Activated CD4-positive, alpha-beta T cell treated with anti-CD3 and anti-CD28 coated beads for 36 hours (primary cell): ENCODE measurements at regions not wholly inside any gene's neighbourhood (a gene's known extent, or its start where the extent isn't known, plus 50 kb on each side); places are given as distances from the start of the nearest gene placed in this dataset.

Experiments
- ATAC-seq: fragments of 200-7000 bp; cut with Tn5 transposase; one replicate; pipeline ENCODE4 v1.10.0; 2021; ENCODE audit warnings: mild to moderate bottlenecking, moderate library complexity
- CTCF ChIA-PET: fragments of 350-600 bp; sonication (Branson Sonifier 250); formaldehyde crosslinking; loops from one replicate; lab custom pipeline; 2021; ENCODE audit warnings: antibody characterized with exemption; lab: Charles Lee
- POLR2A ChIA-PET: fragments of 350-600 bp; sonication (Branson Sonifier 250); formaldehyde crosslinking; loops from one replicate; lab custom pipeline; 2021; ENCODE audit warnings: antibody characterized with exemption, inconsistent platforms; lab: Charles Lee
- DNase-seq: peaks from one replicate; pipeline ENCODE4 v3.0.0-alpha.2; 2020
- H3K27ac Mint-ChIP-seq: one replicate; pipeline ENCODE4 v1.8.0; 2021; ENCODE audit warnings: mixed read lengths
- H3K27me3 Mint-ChIP-seq: one replicate; pipeline ENCODE4 v1.8.0; 2021; ENCODE audit warnings: mixed read lengths
- H3K36me3 Mint-ChIP-seq: one replicate; pipeline ENCODE4 v1.8.0; 2021; ENCODE audit warnings: low read depth, mixed read lengths
- H3K4me1 Mint-ChIP-seq: one replicate; pipeline ENCODE4 v1.8.0; 2021; ENCODE audit warnings: mixed read lengths
- H3K4me3 Mint-ChIP-seq: one replicate; pipeline ENCODE4 v1.8.0; 2021; ENCODE audit warnings: mild to moderate bottlenecking, moderate library complexity, mixed read lengths
- H3K9me3 Mint-ChIP-seq: one replicate; pipeline ENCODE4 v1.8.0; 2021; ENCODE audit warnings: low read depth, mixed read lengths
- intact Hi-C, 2 experiments: fragments of 100-400 bp; cut with DNase I in 1 of 2; cut with micrococcal nuclease in 1 of 2; formaldehyde crosslinking; loops; one replicate each; pipeline versions ENCODE4 v1.14.2 to v1.15.1; 2022 to 2024; cut with DNase I, micrococcal nuclease

GRCh38 chr1:228914700-228915099, 179.4 kb downstream of the RHOU start:
- Mint-ChIP-seq H3K27me3 (no peaks in the 10 kb centered on the region), H3K4me3 (no peak overlapping the region), H3K27ac (no peak overlapping the region), H3K4me1 (no peaks in the 10 kb centered on the region), H3K36me3 (no peaks in the 10 kb centered on the region), H3K9me3 (peaks cover 2% of the 10 kb centered on the region)
- DNase-seq: no peak
- intact Hi-C loops: no loop called here
- POLR2A ChIA-PET: no interaction called here
- ATAC-seq: peak; percentile 80
- CTCF ChIA-PET: interaction anchor here (0.9 kb wide), 1 partner anchor 250 kb away, joined by 3 read pairs; no protein-coding TSS in a partner anchor

GRCh38 chr1:228917342-228917741, 182.1 kb downstream of the RHOU start:
- no peaks in the 10 kb centered on the region for H3K27me3 Mint-ChIP-seq
- ATAC-seq (no peak), DNase-seq (no peak)
- no peaks in the 10 kb centered on the region for H3K4me1 Mint-ChIP-seq
- no peak overlapping the region for H3K27ac Mint-ChIP-seq
- H3K9me3 Mint-ChIP-seq: peaks cover 2% of the 10 kb centered on the region
- H3K36me3 Mint-ChIP-seq: no peaks in the 10 kb centered on the region
- H3K4me3 Mint-ChIP-seq: no peak overlapping the region
- POLR2A ChIA-PET: no interaction called here
- intact Hi-C loops: no loop called here
- CTCF ChIA-PET: no interaction called here

- intact Hi-C loops: no loop called here
- POLR2A ChIA-PET: no interaction called here
- no peaks in the 10 kb centered on the region for H3K4me1 Mint-ChIP-seq
These were observed 182.5 kb downstream of the RHOU start for GRCh38 chr1:228917755-228918154.

GRCh38 chr1:228918335-228918734, 183.1 kb downstream of the RHOU start:
- DNase-seq (no peak), ATAC-seq (no peak)
- H3K9me3 Mint-ChIP-seq: peaks cover 2% of the 10 kb centered on the region
- no peaks in the 10 kb centered on the region for H3K36me3 Mint-ChIP-seq
- no peak overlapping the region for H3K4me3 Mint-ChIP-seq
- H3K27me3 Mint-ChIP-seq: no peaks in the 10 kb centered on the region
- POLR2A ChIA-PET: no interaction called here
- H3K4me1 Mint-ChIP-seq: no peaks in the 10 kb centered on the region
- intact Hi-C loops: no loop called here
- no peak overlapping the region for H3K27ac Mint-ChIP-seq
- CTCF ChIA-PET: no interaction called here

More at GRCh38 chr1:228917755-228918154, 182.5 kb downstream of the RHOU start:
- H3K27me3 Mint-ChIP-seq: no peaks in the 10 kb centered on the region
- no peak overlapping the region for H3K27ac Mint-ChIP-seq
- H3K36me3 Mint-ChIP-seq: no peaks in the 10 kb centered on the region
- no peak for DNase-seq
- ATAC-seq: no peak
- H3K4me3 Mint-ChIP-seq: no peak overlapping the region
- H3K9me3 Mint-ChIP-seq: peaks cover 2% of the 10 kb centered on the region
- CTCF ChIA-PET: no interaction called here

GRCh38 chr1:228919914-228920313, 184.6 kb downstream of the RHOU start:
- DNase-seq: no peak
- Mint-ChIP-seq H3K27ac (no peak overlapping the region), H3K4me1 (no peaks in the 10 kb centered on the region), H3K36me3 (no peaks in the 10 kb centered on the region), H3K27me3 (no peaks in the 10 kb centered on the region), H3K4me3 (no peak overlapping the region), H3K9me3 (peaks cover 2% of the 10 kb centered on the region)
- ChIA-PET CTCF (interaction anchor here (0.9 kb wide), 1 partner anchor 30 kb away, joined by 4 read pairs; no protein-coding TSS in a partner anchor), POLR2A (no interaction called here)
- ATAC-seq: no peak
- intact Hi-C loops: loop anchor here in 1 of 2 experiments (10.0 kb wide), 1 partner anchor 185 kb away; the partner anchor contains the start of gene RHOU

- no peak for ATAC-seq
- Mint-ChIP-seq H3K9me3 (peaks cover 6% of the 10 kb centered on the region), H3K4me3 (no peak overlapping the region), H3K36me3 (no peaks in the 10 kb centered on the region), H3K27ac (no peak overlapping the region), H3K27me3 (no peaks in the 10 kb centered on the region), H3K4me1 (no peaks in the 10 kb centered on the region)
- DNase-seq: no peak
- intact Hi-C loops: loop anchor here in 1 of 2 experiments (10.0 kb wide), 1 partner anchor 186 kb away; the partner anchor contains the start of gene RHOU
- CTCF ChIA-PET: interaction anchor here (0.7 to 0.9 kb wide), 2 partner anchors 31 to 61 kb away, joined by 3 to 4 read pairs; no protein-coding TSS in a partner anchor
- POLR2A ChIA-PET: no interaction called here
These were observed 185.6 kb downstream of the RHOU start for GRCh38 chr1:228920831-228921230.

GRCh38 chr1:228921481-228921880, 186.2 kb downstream of the RHOU start:
- CTCF ChIA-PET: interaction anchor here (1.7 kb wide), 1 partner anchor 258 kb away, joined by 7 read pairs; no protein-coding TSS in a partner anchor
- intact Hi-C loops: loop anchor here in 1 of 2 experiments (10.0 kb wide), 1 partner anchor 187 kb away; the partner anchor contains the start of gene RHOU

GRCh38 chr1:228922722-228923376, 187.6 kb downstream of the RHOU start:
- Mint-ChIP-seq H3K4me1 (peaks cover 1% of the 10 kb centered on the region), H3K9me3 (peaks cover 5% of the 10 kb centered on the region), H3K4me3 (no peak overlapping the region), H3K27me3 (peaks cover 2% of the 10 kb centered on the region), H3K36me3 (no peaks in the 10 kb centered on the region), H3K27ac (no peak overlapping the region)
- ATAC-seq: no peak
- no peak for DNase-seq
- intact Hi-C loops: loop anchor here in 1 of 2 experiments (10.0 kb wide), 1 partner anchor 188 kb away; the partner anchor contains the start of gene RHOU
- ChIA-PET POLR2A (no interaction called here), CTCF (interaction anchor here (1.7 kb wide), 1 partner anchor 259 kb away, joined by 7 read pairs; no protein-coding TSS in a partner anchor)

More at GRCh38 chr1:228921481-228921880, 186.2 kb downstream of the RHOU start:
- POLR2A ChIA-PET: no interaction called here
- H3K9me3 Mint-ChIP-seq: peaks cover 5% of the 10 kb centered on the region
- ATAC-seq (no peak), DNase-seq (no peak)
- no peaks in the 10 kb centered on the region for H3K4me1 Mint-ChIP-seq
- H3K36me3 Mint-ChIP-seq: no peaks in the 10 kb centered on the region
- peaks cover 2% of the 10 kb centered on the region for H3K27me3 Mint-ChIP-seq
- no peak overlapping the region for H3K27ac Mint-ChIP-seq
- H3K4me3 Mint-ChIP-seq: no peak overlapping the region

GRCh38 chr1:228923973-228924686, 188.9 kb downstream of the RHOU start:
- Mint-ChIP-seq H3K9me3 (peaks cover 5% of the 10 kb centered on the region), H3K27ac (no peak overlapping the region), H3K27me3 (peaks cover 2% of the 10 kb centered on the region), H3K4me1 (peaks cover 11% of the 10 kb centered on the region), H3K4me3 (no peak overlapping the region), H3K36me3 (no peaks in the 10 kb centered on the region)
- ChIA-PET POLR2A (no interaction called here), CTCF (no interaction called here)
- intact Hi-C loops: loop anchor here in 1 of 2 experiments (10.0 kb wide), 1 partner anchor 189 kb away; the partner anchor contains the start of gene RHOU
- ATAC-seq (no peak), DNase-seq (no peak)

- H3K36me3 Mint-ChIP-seq: no peaks in the 10 kb centered on the region
- H3K27ac Mint-ChIP-seq: no peak overlapping the region
- H3K4me3 Mint-ChIP-seq: no peak overlapping the region
- intact Hi-C loops: loop anchor here in 1 of 2 experiments (10.0 kb wide), 1 partner anchor 191 kb away; the partner anchor contains the start of gene RHOU
- peaks cover 8% of the 10 kb centered on the region for H3K9me3 Mint-ChIP-seq
- DNase-seq: no peak
- peaks cover 11% of the 10 kb centered on the region for H3K4me1 Mint-ChIP-seq
- peaks cover 2% of the 10 kb centered on the region for H3K27me3 Mint-ChIP-seq
- ChIA-PET CTCF (interaction anchor here (0.6 kb wide), 1 partner anchor 277 kb away, joined by 4 read pairs; no protein-coding TSS in a partner anchor), POLR2A (no interaction called here)
- no peak for ATAC-seq
These were observed 190.4 kb downstream of the RHOU start for GRCh38 chr1:228925691-228926090.

GRCh38 chr1:228927421-228927820, 192.1 kb downstream of the RHOU start:
- ChIA-PET CTCF (no interaction called here), POLR2A (no interaction called here)
- DNase-seq (no peak), ATAC-seq (no peak)
- peaks cover 8% of the 10 kb centered on the region for H3K9me3 Mint-ChIP-seq
- intact Hi-C loops: loop anchor here in 1 of 2 experiments (10.0 kb wide), 1 partner anchor 193 kb away; the partner anchor contains the start of gene RHOU
- no peak overlapping the region for H3K27ac Mint-ChIP-seq
- H3K4me1 Mint-ChIP-seq: peaks cover 11% of the 10 kb centered on the region
- no peak overlapping the region for H3K4me3 Mint-ChIP-seq
- H3K36me3 Mint-ChIP-seq: no peaks in the 10 kb centered on the region
- H3K27me3 Mint-ChIP-seq: peaks cover 2% of the 10 kb centered on the region
